H1 (cell line): ENCODE measurements at regions not wholly inside any gene's neighbourhood (a gene's known extent, or its start where the extent isn't known, plus 50 kb on each side); places are given as distances from the start of the nearest gene placed in this dataset.

Experiments
- CTCF ChIA-PET: fragments of 300-600 bp; sonication (Branson Sonifier 250); formaldehyde crosslinking; loops from one replicate; lab custom pipeline; 2021; ENCODE audit not compliant: partially characterized antibody; lab: Charles Lee
- POLR2A ChIA-PET: fragments of 300-600 bp; sonication (Branson Sonifier 250); formaldehyde crosslinking; loops from one replicate; lab custom pipeline; 2021; ENCODE audit warnings: inconsistent platforms; ENCODE audit not compliant: partially characterized antibody; lab: Charles Lee
- DNase-seq, 2 experiments: peaks; one replicate each; pipeline versions ENCODE4 v3.0.0 to v3.0.0-alpha.2; 2010 to 2022; ENCODE audit warnings: low spot score in 2 of 2, low read depth in 1 of 2, mixed read lengths in 1 of 2
- FAIRE-seq: peaks from 2 replicates; lab custom pipeline; 2011; peaks lifted over from hg19 to GRCh38; lab: Jason Lieb, UNC
- H2AFZ ChIP-seq: 2 replicates; pipeline ENCODE4 v1.8.1; 2012; ENCODE audit warnings: low read length, inconsistent platforms
- H2AK5ac ChIP-seq: 2 replicates; pipeline ENCODE4 v1.6.1; 2013; ENCODE audit warnings: low read depth, low read length
- H2BK120ac ChIP-seq: replicated peaks from 2 replicates; pipeline ENCODE3; 2013; ENCODE audit warnings: low read depth, low read length, inconsistent platforms
- H2BK12ac ChIP-seq: 2 replicates; pipeline ENCODE4 v1.6.1; 2013; ENCODE audit warnings: low read depth, low read length
- H2BK15ac ChIP-seq: 2 replicates; pipeline ENCODE4 v1.6.1; 2013; ENCODE audit warnings: low read length
- H2BK20ac ChIP-seq: 2 replicates; pipeline ENCODE4 v1.6.1; 2013; ENCODE audit warnings: low read length
- H2BK5ac ChIP-seq: 2 replicates; pipeline ENCODE4 v1.6.1; 2013; ENCODE audit warnings: low read depth, low read length
- H3K14ac ChIP-seq: 2 replicates; pipeline ENCODE4 v1.6.1; 2013; ENCODE audit warnings: inconsistent platforms; ENCODE audit not compliant: insufficient read length
- H3K18ac ChIP-seq: 2 replicates; pipeline ENCODE4 v1.6.1; 2013; ENCODE audit warnings: low read length; ENCODE audit errors: extremely low read depth
- H3K23ac ChIP-seq: 2 replicates; pipeline ENCODE4 v1.6.1; 2013; ENCODE audit warnings: inconsistent platforms; ENCODE audit not compliant: insufficient read length
- H3K23me2 ChIP-seq: 2 replicates; pipeline ENCODE4 v1.6.1; 2013; ENCODE audit warnings: low read depth, low read length
- H3K27ac ChIP-seq: 2 replicates; pipeline ENCODE4 v1.6.1; 2011; ENCODE audit warnings: low read depth, low read length, inconsistent platforms
- H3K27me3 ChIP-seq, 4 experiments: replicated peaks in 1 of 4; 1 replicate in 1 of 4; 2 replicates in 3 of 4; pipeline versions ENCODE4 v1.6.1 to v1.8.1; 2011 to 2013; ENCODE audit warnings: low read length in 3 of 4, mild to moderate bottlenecking in 3 of 4, inconsistent platforms in 2 of 4, mixed read lengths in 2 of 4, moderate library complexity in 1 of 4; ENCODE audit not compliant: control insufficient read depth in 3 of 4, insufficient read depth in 3 of 4; ENCODE audit errors: extremely low read depth in 1 of 4
- H3K36me3 ChIP-seq, 4 experiments: 2 replicates each; pipeline versions ENCODE4 v1.6.1 to v1.8.1; 2011 to 2013; ENCODE audit warnings: mild to moderate bottlenecking in 4 of 4, low read length in 3 of 4, moderate library complexity in 2 of 4, control low read depth in 1 of 4, inconsistent platforms in 1 of 4; ENCODE audit not compliant: insufficient read depth in 4 of 4, control insufficient read depth in 2 of 4
- H3K4ac ChIP-seq: replicated peaks from 2 replicates; pipeline ENCODE3; 2013; ENCODE audit warnings: low read length, low read depth, mixed read lengths, inconsistent platforms; ENCODE audit not compliant: insufficient read length
- H3K4me1 ChIP-seq, 4 experiments: replicated peaks in 1 of 4; 1 replicate in 1 of 4; 2 replicates in 3 of 4; pipeline versions ENCODE4 v1.6.1 to v1.8.1; 2011 to 2013; ENCODE audit warnings: low read length in 3 of 4, inconsistent platforms in 2 of 4, mixed read lengths in 1 of 4; ENCODE audit not compliant: insufficient read depth in 4 of 4, control insufficient read depth in 3 of 4
- H3K4me2 ChIP-seq, 2 experiments: 2 replicates each; pipeline versions ENCODE4 v1.6.1 to v1.8.1; 2011 to 2013; ENCODE audit warnings: low read depth in 2 of 2, low read length in 2 of 2, control low read depth in 1 of 2, inconsistent platforms in 1 of 2, mild to moderate bottlenecking in 1 of 2; ENCODE audit not compliant: insufficient read depth in 1 of 2
- H3K4me3 ChIP-seq, 4 experiments: fragments of 200-600, 300-600 bp in 1 of 4; sonication (generic), shearing (Covaris generic), sonication (Bioruptor Twin) in 1 of 4; 2 replicates each; pipeline versions ENCODE4 v1.5.1 to v1.8.1; 2011 to 2016; ENCODE audit warnings: low read length in 4 of 4, low read depth in 3 of 4, control low read depth in 2 of 4, inconsistent platforms in 2 of 4, mild to moderate bottlenecking in 2 of 4, mixed read lengths in 1 of 4, moderate library complexity in 1 of 4; ENCODE audit not compliant: insufficient read depth in 2 of 4; ENCODE audit errors: extremely low read depth in 1 of 4
- H3K56ac ChIP-seq: replicated peaks from 2 replicates; pipeline ENCODE3; 2013; ENCODE audit warnings: low read depth, mild to moderate bottlenecking, mixed read lengths, low read length, inconsistent platforms; ENCODE audit not compliant: insufficient read length
- H3K79me1 ChIP-seq: 2 replicates; pipeline ENCODE4 v1.6.1; 2013; ENCODE audit warnings: low read depth, low read length, control low read depth
- H3K79me2 ChIP-seq, 2 experiments: 2 replicates each; pipeline versions ENCODE4 v1.6.1 to v1.8.1; 2012 to 2013; ENCODE audit warnings: low read length in 2 of 2, mild to moderate bottlenecking in 2 of 2, inconsistent platforms in 1 of 2; ENCODE audit not compliant: insufficient read depth in 2 of 2, control insufficient read depth in 1 of 2
- H3K9ac ChIP-seq, 4 experiments: replicated peaks in 1 of 4; 1 replicate in 1 of 4; 2 replicates in 3 of 4; pipeline versions ENCODE4 v1.6.1 to v1.8.1; 2011 to 2013; ENCODE audit warnings: low read depth in 3 of 4, low read length in 3 of 4, control low read depth in 2 of 4, mild to moderate bottlenecking in 2 of 4, moderate library complexity in 2 of 4, inconsistent platforms in 1 of 4; ENCODE audit errors: extremely low read depth in 1 of 4
- H3K9me3 ChIP-seq, 2 experiments: 2 replicates each; pipeline versions ENCODE4 v1.6.1 to v1.8.1; 2012 to 2013; ENCODE audit warnings: mild to moderate bottlenecking in 2 of 2, moderate library complexity in 2 of 2, control low read depth in 1 of 2, inconsistent platforms in 1 of 2, low read depth in 1 of 2, low read length in 1 of 2, mixed read lengths in 1 of 2; ENCODE audit not compliant: insufficient read depth in 2 of 2
- H4K20me1 ChIP-seq, 2 experiments: replicated peaks in 1 of 2; 2 replicates each; pipeline versions ENCODE3 to v1.8.1; 2011 to 2013; ENCODE audit warnings: inconsistent platforms in 2 of 2, low read length in 2 of 2, mild to moderate bottlenecking in 1 of 2; ENCODE audit not compliant: insufficient read depth in 2 of 2, control insufficient read depth in 1 of 2
- H4K5ac ChIP-seq: 2 replicates; pipeline ENCODE4 v1.6.1; 2013; ENCODE audit warnings: low read length, low read depth, mixed read lengths, inconsistent platforms; ENCODE audit not compliant: insufficient read length
- H4K8ac ChIP-seq: 2 replicates; pipeline ENCODE4 v1.8.0; 2013; ENCODE audit warnings: mild to moderate bottlenecking, moderate library complexity, low read length, inconsistent platforms; ENCODE audit not compliant: insufficient read depth; ENCODE audit errors: extremely low read depth
- H4K91ac ChIP-seq: replicated peaks from 2 replicates; pipeline ENCODE3; 2013; ENCODE audit warnings: low read length, mixed read lengths, inconsistent platforms; ENCODE audit not compliant: insufficient read length
- BCL11A ChIP-seq, 2 experiments: IDR thresholded peaks; one replicate each; pipeline ENCODE4 v1.6.1; 2011; ENCODE audit warnings: low read depth in 2 of 2, low read length in 2 of 2, mild to moderate bottlenecking in 2 of 2
- EZH2 ChIP-seq: fragments of 200-600 bp; sonication (generic); IDR thresholded peaks from 2 replicates; pipeline ENCODE4 v1.7.1; 2012; ENCODE audit warnings: low read depth, mild to moderate bottlenecking, moderate library complexity, low read length, inconsistent platforms; ENCODE audit not compliant: severe bottlenecking
- WGBS, 2 experiments: shearing (Covaris generic) in 1 of 2; methylation state at CpG; one replicate each; pipeline versions ENCODE4 v1.1.6 to v1.1.7; 2013 to 2015; ENCODE audit warnings: low lambda C conversion rate in 2 of 2, mixed read lengths in 2 of 2, inconsistent platforms in 1 of 2, low coverage in 1 of 2, missing lambda C conversion rate in 1 of 2; ENCODE audit not compliant: insufficient replicate concordance in 2 of 2, insufficient coverage in 1 of 2, insufficient read length in 1 of 2; ENCODE audit errors: extremely low coverage in 1 of 2, missing lambda C conversion rate in 1 of 2; 5-methylcytosine and 5-hydroxymethylcytosine counted together

- no peak overlapping the region for H3K18ac ChIP-seq
- ChIA-PET CTCF (interaction anchor here (1.0 kb wide), 1 partner anchor 40 kb away, joined by 4 read pairs; no protein-coding TSS in a partner anchor), POLR2A (no interaction called here)
- H4K91ac ChIP-seq = no peak overlapping the region
- peak; percentile 50 for FAIRE-seq
- H3K27me3 ChIP-seq = no peaks in the 10 kb centered on the region
- no peak overlapping the region for H3K4me2 ChIP-seq
- no peaks in the 10 kb centered on the region for H3K79me2 ChIP-seq
- H3K14ac ChIP-seq = no peak overlapping the region
- H3K4ac ChIP-seq = no peak overlapping the region
- H3K9ac ChIP-seq = no peak overlapping the region
- DNase-seq = no peak
- H3K79me1 ChIP-seq = no peaks in the 10 kb centered on the region
- no peak overlapping the region for H2BK12ac ChIP-seq
- no peak overlapping the region for H3K56ac ChIP-seq
- H3K23ac ChIP-seq = no peak overlapping the region
- H3K23me2 ChIP-seq = no peaks in the 10 kb centered on the region
- H2BK5ac ChIP-seq = no peak overlapping the region
- no peaks in the 10 kb centered on the region for H3K9me3 ChIP-seq
- H3K4me3 ChIP-seq = no peak overlapping the region
- H4K8ac ChIP-seq = no peak overlapping the region
- no peaks in the 10 kb centered on the region for H4K20me1 ChIP-seq
- H2AFZ ChIP-seq = no peak overlapping the region
- H4K5ac ChIP-seq = no peak overlapping the region
- 45% methylated on average over 3 of the region's 3 CpGs; no CpG with 5 or more reads in 1 of the 2 experiments for WGBS, 2 experiments
- H2BK120ac ChIP-seq = no peak overlapping the region
- no peak overlapping the region for H2AK5ac ChIP-seq
- H3K36me3 ChIP-seq = no peaks in the 10 kb centered on the region
- H2BK15ac ChIP-seq = no peak overlapping the region
- no peak overlapping the region for H2BK20ac ChIP-seq
- H3K27ac ChIP-seq = no peak overlapping the region
- H3K4me1 ChIP-seq = peaks cover 0 to 6% (median 1%) of the 10 kb centered on the region in 4 experiments; a peak in 1 of 7 replicates
- TF ChIP-seq EZH2 (no peak), BCL11A (IDR thresholded peaks at IDR 0.05; ENCODE audit: low read depth in 2 of 2, low read length in 2 of 2) (no peak)
These were observed 475.6 kb downstream of the PCDH10 start for GRCh38 chr4:133624744-133625143.
